Loucy (cell line): ENCODE measurements at regions not wholly inside any gene's neighbourhood (a gene's known extent, or its start where the extent isn't known, plus 50 kb on each side); places are given as distances from the start of the nearest gene placed in this dataset.

Source experiments
- CTCF ChIP-seq: fragments of 200-600 bp; sonication (generic); conservative IDR thresholded peaks from 2 replicates; pipeline ENCODE4 v1.5.1; 2014; ENCODE audit warnings: mild to moderate bottlenecking, antibody characterized with exemption, low read length
- EZH2phosphoT487 ChIP-seq: fragments of 200-600 bp; IDR thresholded peaks from 2 replicates; pipeline ENCODE4 v1.6.1; 2018; ENCODE audit warnings: antibody characterized with exemption, mild to moderate bottlenecking, moderate library complexity, borderline replicate concordance

DNA sequence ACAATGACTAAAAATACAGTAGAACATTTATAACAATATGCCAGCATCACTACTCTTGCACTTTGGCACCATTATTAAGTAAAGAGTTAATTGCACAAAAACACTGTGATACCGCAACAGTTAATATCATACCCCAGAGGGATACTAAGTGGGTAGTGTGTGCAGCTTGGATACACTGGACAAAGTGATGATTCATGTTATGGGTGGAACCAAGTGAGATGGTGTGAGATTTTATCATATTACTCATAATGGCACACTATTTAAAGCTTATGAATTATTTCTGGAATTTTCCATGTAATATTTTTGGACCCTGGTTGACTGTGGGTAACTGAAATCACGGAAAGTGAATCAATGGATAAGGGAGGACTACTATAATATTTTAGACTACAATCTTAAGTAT, 265.3 kb downstream of the PCDH18 start:
- TF ChIP-seq EZH2phosphoT487 (no peak), CTCF (no peak)
